Testis (tissue), 2 donors: ENCODE measurements at regions not wholly inside any gene's neighbourhood (a gene's known extent, or its start where the extent isn't known, plus 50 kb on each side); places are given as distances from the start of the nearest gene placed in this dataset.

Source experiments
- DNase-seq: peaks from one replicate; pipeline ENCODE4 v3.0.0-alpha.2; 2019
- H3K27ac ChIP-seq, 2 donors: fragments of 200-600 bp; sonication (generic); one replicate each; pipeline ENCODE4 v1.5.1; 2019
- H3K27me3 ChIP-seq: fragments of 200-600 bp; sonication (generic); one replicate; pipeline ENCODE4 v1.5.1; 2019
- H3K36me3 ChIP-seq: fragments of 200-600 bp; sonication (generic); one replicate; pipeline ENCODE4 v1.5.1; 2017; ENCODE audit warnings: low read depth; ENCODE audit errors: missing control alignments
- H3K4me1 ChIP-seq: fragments of 200-600 bp; sonication (generic); one replicate; pipeline ENCODE4 v1.5.1; 2019
- H3K4me3 ChIP-seq, 2 donors: fragments of 200-600 bp; sonication (generic); one replicate each; pipeline ENCODE4 v1.5.1; 2017 to 2019
- H3K9me3 ChIP-seq: fragments of 200-600 bp; sonication (generic); one replicate; pipeline ENCODE4 v1.5.1; 2017
- CTCF ChIP-seq, 3 experiments: fragments of 450-650 bp in 2 of 3; fragments of 200-600 bp in 1 of 3; sonication (generic) in 1 of 3; IDR thresholded peaks; one replicate each; pipeline ENCODE4 v1.5.1; 2016 to 2019; ENCODE audit warnings: antibody characterized with exemption in 3 of 3, mild to moderate bottlenecking in 2 of 3, moderate library complexity in 1 of 3
- POLR2A ChIP-seq: fragments of 450-650 bp; IDR thresholded peaks from one replicate; pipeline ENCODE4 v1.6.1; 2017; ENCODE audit warnings: antibody characterized with exemption, mild to moderate bottlenecking, moderate library complexity
- WGBS, 2 donors: methylation state at CpG; one replicate each; pipeline ENCODE4 v1.1.5; 2018; 5-methylcytosine and 5-hydroxymethylcytosine counted together
- intact Hi-C: fragments of 100-400 bp; cut with DNase I; formaldehyde crosslinking; loops from one replicate; pipeline ENCODE4 v1.15.1; 2023; ENCODE audit warnings: low total_unique reads

- no peaks in the 10 kb centered on the region for H3K4me1 ChIP-seq
- H3K36me3 ChIP-seq: no peaks in the 10 kb centered on the region
- H3K27me3 ChIP-seq: no peaks in the 10 kb centered on the region
- no peak overlapping the region for H3K4me3 ChIP-seq
- intact Hi-C loops: no loop called here
- H3K9me3 ChIP-seq: no peaks in the 10 kb centered on the region
- TF ChIP-seq POLR2A (no peak), CTCF (IDR thresholded peaks at IDR 0.05) (no peak)
- no peak for DNase-seq
- H3K27ac ChIP-seq: no peak overlapping the region
- WGBS, 2 donors: 83 to 95% methylated on average over 1 of the region's 1 CpG
Measured at GRCh38 chr7:15925608-15926007, 239.1 kb upstream of the MEOX2 start.

- TF ChIP-seq CTCF (IDR thresholded peaks at IDR 0.05): no peak
- TF ChIP-seq POLR2A: no peak
- H3K27me3 ChIP-seq: no peaks in the 10 kb centered on the region
- intact Hi-C loops: no loop called here
- no peaks in the 10 kb centered on the region for H3K9me3 ChIP-seq
- H3K36me3 ChIP-seq: no peaks in the 10 kb centered on the region
- no peaks in the 10 kb centered on the region for H3K4me1 ChIP-seq
- H3K4me3 ChIP-seq: no peak overlapping the region
- WGBS, 2 donors: 100% methylated on average over 1 of the region's 1 CpG
- no peak for DNase-seq
- H3K27ac ChIP-seq: no peak overlapping the region
Measured at GRCh38 chr7:15924910-15925309, 238.4 kb upstream of the MEOX2 start.

- Histone ChIP-seq H3K4me1 (no peaks in the 10 kb centered on the region), H3K4me3 (no peak overlapping the region), H3K9me3 (no peaks in the 10 kb centered on the region), H3K27me3 (no peaks in the 10 kb centered on the region), H3K27ac (no peak overlapping the region), H3K36me3 (no peaks in the 10 kb centered on the region)
- TF ChIP-seq CTCF (IDR thresholded peaks at IDR 0.05): no peak
- TF ChIP-seq POLR2A: no peak
- intact Hi-C loops: no loop called here
- no peak for DNase-seq
Measured at GRCh38 chr7:15922002-15922401, 235.5 kb upstream of the MEOX2 start.

GRCh38 chr7:15921576-15921975 is 235.1 kb upstream of the MEOX2 start:
- no peak overlapping the region for H3K4me3 ChIP-seq
- DNase-seq: no peak
- no peak overlapping the region for H3K27ac ChIP-seq
- no peaks in the 10 kb centered on the region for H3K9me3 ChIP-seq
- no peaks in the 10 kb centered on the region for H3K4me1 ChIP-seq
- no peaks in the 10 kb centered on the region for H3K27me3 ChIP-seq
- intact Hi-C loops: no loop called here
- H3K36me3 ChIP-seq: no peaks in the 10 kb centered on the region
- WGBS, 2 donors: 71 to 82% methylated on average over 3 of the region's 3 CpGs
- TF ChIP-seq POLR2A (no peak), CTCF (IDR thresholded peaks at IDR 0.05) (no peak)

- H3K4me1 ChIP-seq: no peaks in the 10 kb centered on the region
- H3K4me3 ChIP-seq: no peak overlapping the region
- no peak overlapping the region for H3K27ac ChIP-seq
- 90 to 93% methylated on average over 7 of the region's 7 CpGs for WGBS, 2 donors
- TF ChIP-seq CTCF (IDR thresholded peaks at IDR 0.05) (no peak), POLR2A (no peak)
- DNase-seq: no peak
- no peaks in the 10 kb centered on the region for H3K9me3 ChIP-seq
- no peaks in the 10 kb centered on the region for H3K36me3 ChIP-seq
- no peaks in the 10 kb centered on the region for H3K27me3 ChIP-seq
- intact Hi-C loops: no loop called here
Measured at GRCh38 chr7:15920953-15921352, 234.5 kb upstream of the MEOX2 start.
